GM12892 (cell line): ENCODE measurements at regions not wholly inside any gene's neighbourhood (a gene's known extent, or its start where the extent isn't known, plus 50 kb on each side); places are given as distances from the start of the nearest gene placed in this dataset.

Experiments used
- POLR2A ChIP-seq: IDR thresholded peaks from 2 replicates; pipeline ENCODE4 v1.6.1; 2011; ENCODE audit warnings: low read depth, low read length, control low read depth
- POLR2AphosphoS5 ChIP-seq: IDR thresholded peaks from 2 replicates; pipeline ENCODE4 v1.6.1; 2011; ENCODE audit warnings: low read depth, low read length, control low read depth
- TAF1 ChIP-seq: IDR thresholded peaks from 2 replicates; pipeline ENCODE4 v1.6.1; 2011; ENCODE audit warnings: low read depth, mild to moderate bottlenecking, control low read depth, low read length, borderline replicate concordance

DNA sequence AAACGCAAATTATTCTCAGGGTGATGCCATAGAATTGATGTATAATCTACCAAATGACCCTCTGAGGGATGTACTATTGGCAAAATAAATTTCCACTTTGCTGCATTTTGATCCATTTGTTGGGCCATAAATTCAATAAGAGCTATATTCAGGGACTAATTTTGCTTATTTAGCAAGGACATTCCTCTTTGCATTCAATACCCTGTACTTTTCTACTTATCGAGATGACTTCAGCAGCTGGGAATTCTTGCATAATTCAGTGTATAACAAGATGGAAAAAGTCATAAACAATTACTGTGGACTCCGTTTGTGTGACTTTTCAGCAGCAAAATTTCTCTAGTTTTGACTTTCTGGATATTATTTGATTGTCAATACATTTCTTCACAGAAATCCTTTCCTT lies 744.7 kb upstream of the CCDC179 start:
- TF ChIP-seq TAF1 (no peak), POLR2A (no peak), POLR2AphosphoS5 (no peak)
